ENCODE measurements at regions not wholly inside any gene's neighbourhood (a gene's known extent, or its start where the extent isn't known, plus 50 kb on each side); places are given as distances from the start of the nearest gene placed in this dataset.

DNA sequence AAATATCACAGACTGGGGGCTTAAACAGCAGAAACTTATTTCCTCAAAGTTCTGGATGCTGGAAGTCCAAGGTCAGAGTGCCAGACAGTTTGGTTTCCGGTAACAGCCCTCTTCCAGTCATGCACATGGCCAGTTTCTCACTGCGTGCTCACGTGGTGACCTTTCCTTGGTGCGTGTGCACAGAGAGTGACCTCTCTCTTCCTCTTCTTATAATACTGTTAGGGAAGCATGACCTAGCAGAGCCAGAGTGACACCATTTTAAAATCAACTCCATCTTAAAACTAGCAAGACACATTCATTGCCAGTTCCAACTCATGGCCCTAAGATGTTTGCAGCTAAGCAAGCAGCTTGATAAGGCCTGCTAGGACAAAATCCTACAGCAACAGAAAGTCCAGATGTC lies 221.5 kb upstream of the DAAM1 start:
- no peak overlapping the region for H3K4me3 ChIP-seq (ENCODE audit: low read depth, low read length)
- TF ChIP-seq, protein P1, sequence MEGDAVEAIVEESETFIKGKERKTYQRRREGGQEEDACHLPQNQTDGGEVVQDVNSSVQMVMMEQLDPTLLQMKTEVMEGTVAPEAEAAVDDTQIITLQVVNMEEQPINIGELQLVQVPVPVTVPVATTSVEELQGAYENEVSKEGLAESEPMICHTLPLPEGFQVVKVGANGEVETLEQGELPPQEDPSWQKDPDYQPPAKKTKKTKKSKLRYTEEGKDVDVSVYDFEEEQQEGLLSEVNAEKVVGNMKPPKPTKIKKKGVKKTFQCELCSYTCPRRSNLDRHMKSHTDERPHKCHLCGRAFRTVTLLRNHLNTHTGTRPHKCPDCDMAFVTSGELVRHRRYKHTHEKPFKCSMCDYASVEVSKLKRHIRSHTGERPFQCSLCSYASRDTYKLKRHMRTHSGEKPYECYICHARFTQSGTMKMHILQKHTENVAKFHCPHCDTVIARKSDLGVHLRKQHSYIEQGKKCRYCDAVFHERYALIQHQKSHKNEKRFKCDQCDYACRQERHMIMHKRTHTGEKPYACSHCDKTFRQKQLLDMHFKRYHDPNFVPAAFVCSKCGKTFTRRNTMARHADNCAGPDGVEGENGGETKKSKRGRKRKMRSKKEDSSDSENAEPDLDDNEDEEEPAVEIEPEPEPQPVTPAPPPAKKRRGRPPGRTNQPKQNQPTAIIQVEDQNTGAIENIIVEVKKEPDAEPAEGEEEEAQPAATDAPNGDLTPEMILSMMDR (IDR thresholded peaks at IDR 0.05; ENCODE audit: low read depth, low read length, missing control alignments), result no peak
- no peak for DNase-seq (ENCODE audit: low read depth)

DNA sequence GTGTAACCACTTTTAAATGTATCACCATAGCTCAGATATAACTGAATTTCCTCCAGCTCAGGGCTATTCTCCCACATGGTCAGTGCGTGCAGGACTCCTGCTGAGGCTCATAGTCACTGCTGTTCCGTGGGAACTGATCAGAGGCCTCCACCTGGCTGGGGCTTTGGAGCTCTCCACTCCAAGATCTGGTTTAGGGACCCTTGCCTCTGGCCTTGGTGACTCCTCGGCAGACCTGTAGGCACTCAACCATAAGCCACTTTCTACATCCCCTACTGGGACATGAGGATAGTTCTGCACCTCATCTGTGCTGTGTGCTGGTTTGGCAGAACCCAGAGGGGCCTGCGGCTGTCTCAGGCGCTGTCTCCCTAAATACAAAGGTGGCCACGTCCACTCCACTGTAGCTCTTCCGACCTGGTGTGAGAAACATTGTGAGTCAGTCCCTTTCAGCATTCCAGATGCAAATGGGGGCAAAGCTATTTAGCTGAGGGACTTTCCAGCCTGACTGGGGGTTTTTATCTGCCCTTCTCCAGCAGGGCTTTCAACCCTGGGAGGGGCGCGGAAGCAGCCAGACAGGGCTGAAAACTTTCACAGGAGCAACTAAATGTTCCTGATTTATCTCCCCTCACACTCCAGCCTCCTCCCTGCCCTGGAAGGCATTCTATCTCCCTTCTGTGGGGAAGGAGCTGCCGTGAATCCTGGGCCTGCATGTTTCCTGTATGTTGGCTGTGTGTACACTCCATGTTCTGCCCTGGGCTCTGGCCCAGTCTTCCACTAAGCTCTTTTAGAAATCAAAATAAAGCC lies 218.3 kb upstream of the DAAM1 start:
- H3K4me3 ChIP-seq (ENCODE audit: low read depth, low read length), result no peak overlapping the region
- DNase-seq (ENCODE audit: low read depth), result peak; percentile 21
- TF ChIP-seq, protein P1 (IDR thresholded peaks at IDR 0.05; ENCODE audit: low read depth, low read length, missing control alignments), result no peak

DNA sequence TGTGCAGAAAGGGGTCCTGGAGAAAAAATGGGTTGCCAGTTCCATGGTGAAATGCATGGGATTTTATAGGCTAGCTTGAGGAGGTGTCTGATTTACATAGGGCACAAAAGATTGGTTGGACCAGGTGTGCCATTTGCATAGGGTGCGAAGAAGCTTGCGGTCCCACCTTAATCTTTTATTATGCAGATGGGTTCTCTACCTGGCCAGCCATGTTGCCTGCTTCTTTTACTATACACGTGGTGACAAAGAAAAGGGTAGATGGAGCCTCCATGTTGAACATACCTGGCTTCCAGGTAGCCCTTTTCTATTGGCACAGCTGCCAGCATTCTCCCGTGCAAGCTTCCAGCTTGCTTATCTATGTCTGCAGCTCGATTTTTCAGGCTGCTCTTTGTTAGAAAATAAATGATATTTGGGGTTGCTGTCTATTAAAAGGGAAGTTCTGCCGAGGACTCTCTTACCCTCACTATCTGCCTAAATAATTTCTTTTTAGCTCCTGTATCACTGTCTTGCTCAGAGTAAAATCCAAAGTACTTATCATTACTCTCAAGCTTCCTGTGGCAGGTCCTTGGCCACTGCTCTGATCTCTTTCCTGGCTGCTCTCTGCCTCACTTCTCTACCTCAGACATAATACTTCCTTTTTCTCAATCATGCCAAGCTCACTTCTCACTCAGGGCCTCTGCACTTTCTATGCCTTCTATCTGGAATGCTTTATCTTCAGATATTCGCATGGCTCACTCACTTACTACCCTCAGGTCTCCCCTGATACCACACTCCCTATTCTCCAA lies 216.0 kb upstream of the DAAM1 start:
- no peak overlapping the region for H3K4me3 ChIP-seq (ENCODE audit: low read depth, low read length)
- TF ChIP-seq, protein P1 (IDR thresholded peaks at IDR 0.05; ENCODE audit: low read depth, low read length, missing control alignments), result no peak
- no peak for DNase-seq (ENCODE audit: low read depth)

DNA sequence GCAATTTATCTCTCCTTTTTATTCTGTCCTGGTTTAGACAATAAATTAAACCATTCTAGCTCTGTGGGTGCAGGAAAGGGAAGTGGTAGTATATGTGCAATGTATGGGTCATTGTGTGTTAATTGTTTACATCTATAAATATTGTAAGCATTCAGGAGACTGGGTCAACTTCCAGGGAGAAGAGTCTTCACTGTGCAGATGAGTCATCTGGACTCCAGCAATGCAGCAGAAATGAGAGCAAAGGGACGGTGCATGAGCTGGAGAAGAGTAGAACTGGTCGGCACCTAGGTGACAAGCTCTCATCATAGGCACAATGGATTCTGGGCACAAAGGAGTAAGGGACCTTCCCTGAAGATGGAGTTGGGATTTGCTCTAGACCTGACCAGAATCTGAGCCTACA lies 211.1 kb upstream of the DAAM1 start:
- TF ChIP-seq, protein P1 (IDR thresholded peaks at IDR 0.05; ENCODE audit: low read depth, low read length, missing control alignments), result no peak
- DNase-seq (ENCODE audit: low read depth), result no peak
- H3K4me3 ChIP-seq (ENCODE audit: low read depth, low read length), result no peak overlapping the region

DNA sequence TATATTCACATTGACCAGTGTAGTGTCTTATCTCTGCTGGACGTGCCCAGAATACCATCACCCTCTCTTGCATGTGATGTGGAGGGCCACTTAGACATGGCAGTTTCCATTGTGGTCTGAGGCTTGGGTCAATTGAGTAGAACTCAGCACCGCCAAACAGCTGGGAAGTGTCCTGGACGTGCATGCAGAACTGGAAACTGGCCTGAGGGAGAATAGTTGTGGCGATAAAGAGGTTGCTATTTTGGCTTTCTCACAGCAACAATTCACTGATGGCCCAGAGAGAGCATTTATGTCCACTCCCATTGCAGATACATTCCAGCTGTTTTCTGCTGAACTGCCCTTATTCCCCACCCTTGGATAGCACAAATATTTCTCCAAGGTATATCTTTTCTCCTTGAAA lies 210.1 kb upstream of the DAAM1 start:
- TF ChIP-seq, protein P1 (IDR thresholded peaks at IDR 0.05; ENCODE audit: low read depth, low read length, missing control alignments), result no peak
- H3K4me3 ChIP-seq (ENCODE audit: low read depth, low read length), result no peak overlapping the region
- no peak for DNase-seq (ENCODE audit: low read depth)

DNA sequence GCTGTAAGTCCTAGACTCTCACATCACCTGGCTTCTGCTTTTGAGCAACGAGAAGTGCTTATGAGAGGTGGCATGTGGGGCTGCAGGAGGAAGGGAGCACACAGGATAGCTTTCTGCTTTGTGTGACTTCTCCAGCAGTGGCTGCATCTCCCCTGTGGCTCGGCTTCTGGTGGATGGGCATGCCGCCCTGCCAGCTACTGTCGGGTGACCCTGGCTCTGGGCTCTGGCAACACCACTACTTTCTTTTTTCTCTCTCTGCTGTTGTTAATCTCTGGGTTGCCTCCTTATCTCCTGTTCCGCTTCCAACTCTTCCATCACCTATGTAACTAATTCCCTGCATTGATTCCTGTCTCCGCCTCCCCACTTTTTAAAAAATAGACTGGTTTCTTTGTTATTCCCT lies 209.1 kb upstream of the DAAM1 start:
- DNase-seq (ENCODE audit: low read depth), result no peak
- TF ChIP-seq, protein P1 (IDR thresholded peaks at IDR 0.05; ENCODE audit: low read depth, low read length, missing control alignments), result no peak
- H3K4me3 ChIP-seq (ENCODE audit: low read depth, low read length), result no peak overlapping the region
